Colonic mucosa (tissue), 4 donors: ENCODE measurements at regions not wholly inside any gene's neighbourhood (a gene's known extent, or its start where the extent isn't known, plus 50 kb on each side); places are given as distances from the start of the nearest gene placed in this dataset.

ENCODE experiments used
- DNase-seq: peaks from one replicate; pipeline ENCODE4 v3.0.0-alpha.2; 2020
- H3K27ac ChIP-seq: fragments of 200-600 bp; one replicate; pipeline ENCODE4 v1.8.0; 2021
- H3K27me3 ChIP-seq: fragments of 200-600 bp; one replicate; pipeline ENCODE4 v1.8.0; 2021
- H3K36me3 ChIP-seq: fragments of 200-600 bp; one replicate; pipeline ENCODE4 v1.8.0; 2021
- H3K4me1 ChIP-seq: fragments of 200-600 bp; one replicate; pipeline ENCODE4 v1.8.0; 2021; ENCODE audit warnings: mild to moderate bottlenecking
- H3K4me3 ChIP-seq: fragments of 200-600 bp; one replicate; pipeline ENCODE4 v1.8.0; 2021
- H3K9ac ChIP-seq, 2 donors: one replicate each; pipeline ENCODE4 v1.7.0; 2013; ENCODE audit warnings: control low read depth in 2 of 2, low read depth in 2 of 2, low read length in 2 of 2
- H3K9me3 ChIP-seq: fragments of 200-600 bp; one replicate; pipeline ENCODE4 v1.8.0; 2021
- intact Hi-C: fragments of 100-400 bp; cut with DNase I; formaldehyde crosslinking; loops from one replicate; pipeline ENCODE4 v1.14.1; 2022
- TF ChIP-seq, protein P1 (sequence below): fragments of 200-600 bp; IDR thresholded peaks from one replicate; pipeline ENCODE4 v1.8.0; 2022; ENCODE audit warnings: antibody characterized with exemption, mild to moderate bottlenecking
- donor health status: healthy.
- donor health status: DM: no; HTN: no; CAD: no.
- donor health status: DM: no; HTN: no; CAD: no.

DNA sequence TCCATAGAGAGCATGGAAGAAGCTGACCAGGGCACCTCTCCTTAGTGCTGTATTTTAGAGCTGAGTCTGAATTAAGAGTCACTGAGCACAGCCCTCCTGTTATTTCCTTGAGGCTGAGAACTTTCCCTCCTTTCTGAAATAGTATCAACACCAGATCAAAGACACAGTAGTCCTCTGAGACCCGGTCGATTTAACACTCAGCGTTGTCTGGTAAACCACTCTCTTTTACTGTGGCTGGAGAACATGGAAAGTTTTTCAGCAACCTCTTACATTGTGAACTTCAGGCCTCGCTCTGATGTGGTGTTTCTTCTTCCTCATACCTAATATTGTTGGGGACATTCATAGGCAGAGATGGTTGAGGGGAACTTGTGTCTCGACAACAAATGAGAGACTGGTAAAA is 202.0 kb upstream of the MTPN start:
- Histone ChIP-seq H3K27me3 (no peaks in the 10 kb centered on the region), H3K9ac (no peak overlapping the region)

DNA sequence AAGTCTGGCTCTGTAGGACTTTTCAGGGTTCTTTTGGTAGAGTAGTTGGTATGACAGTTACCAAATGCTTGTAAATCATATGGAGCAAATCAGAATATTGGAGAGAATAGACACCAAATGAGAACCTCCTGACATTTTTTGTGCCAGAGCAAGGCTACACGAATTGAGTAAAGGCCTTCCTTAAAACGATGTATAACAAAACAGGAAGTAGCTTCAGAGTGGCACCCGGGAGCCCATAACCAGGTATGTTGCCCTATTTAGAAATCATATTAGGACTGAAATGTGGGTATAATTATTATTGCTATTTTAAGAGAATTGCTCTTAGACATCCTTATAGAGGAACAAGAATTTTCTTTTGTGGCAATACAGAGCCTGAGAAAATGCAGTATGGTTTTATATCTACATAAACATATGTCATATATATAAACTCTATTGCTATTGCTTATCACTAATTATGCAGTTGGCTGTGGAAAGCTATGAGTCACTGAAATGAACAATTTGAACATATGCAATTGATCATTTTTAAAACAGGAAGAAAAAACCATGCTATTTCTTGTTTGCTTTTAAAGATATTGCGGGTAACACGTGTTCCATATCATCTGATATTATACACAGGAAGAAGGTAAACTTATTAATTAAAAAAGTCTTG is 197.4 kb upstream of the MTPN start:
- H3K4me3 ChIP-seq: no peak overlapping the region
- TF ChIP-seq, protein P1, sequence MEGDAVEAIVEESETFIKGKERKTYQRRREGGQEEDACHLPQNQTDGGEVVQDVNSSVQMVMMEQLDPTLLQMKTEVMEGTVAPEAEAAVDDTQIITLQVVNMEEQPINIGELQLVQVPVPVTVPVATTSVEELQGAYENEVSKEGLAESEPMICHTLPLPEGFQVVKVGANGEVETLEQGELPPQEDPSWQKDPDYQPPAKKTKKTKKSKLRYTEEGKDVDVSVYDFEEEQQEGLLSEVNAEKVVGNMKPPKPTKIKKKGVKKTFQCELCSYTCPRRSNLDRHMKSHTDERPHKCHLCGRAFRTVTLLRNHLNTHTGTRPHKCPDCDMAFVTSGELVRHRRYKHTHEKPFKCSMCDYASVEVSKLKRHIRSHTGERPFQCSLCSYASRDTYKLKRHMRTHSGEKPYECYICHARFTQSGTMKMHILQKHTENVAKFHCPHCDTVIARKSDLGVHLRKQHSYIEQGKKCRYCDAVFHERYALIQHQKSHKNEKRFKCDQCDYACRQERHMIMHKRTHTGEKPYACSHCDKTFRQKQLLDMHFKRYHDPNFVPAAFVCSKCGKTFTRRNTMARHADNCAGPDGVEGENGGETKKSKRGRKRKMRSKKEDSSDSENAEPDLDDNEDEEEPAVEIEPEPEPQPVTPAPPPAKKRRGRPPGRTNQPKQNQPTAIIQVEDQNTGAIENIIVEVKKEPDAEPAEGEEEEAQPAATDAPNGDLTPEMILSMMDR: no peak
- no peak overlapping the region for H3K9ac ChIP-seq

More for the DNA sequence above, 202.0 kb upstream of the MTPN start:
- no peak overlapping the region for H3K4me3 ChIP-seq
- H3K36me3 ChIP-seq: no peaks in the 10 kb centered on the region
- intact Hi-C loops: no loop called here
- H3K27ac ChIP-seq: no peak overlapping the region
- no peak for DNase-seq
- H3K4me1 ChIP-seq: no peaks in the 10 kb centered on the region
- TF ChIP-seq, protein P1: no peak
- H3K9me3 ChIP-seq: no peaks in the 10 kb centered on the region

DNA sequence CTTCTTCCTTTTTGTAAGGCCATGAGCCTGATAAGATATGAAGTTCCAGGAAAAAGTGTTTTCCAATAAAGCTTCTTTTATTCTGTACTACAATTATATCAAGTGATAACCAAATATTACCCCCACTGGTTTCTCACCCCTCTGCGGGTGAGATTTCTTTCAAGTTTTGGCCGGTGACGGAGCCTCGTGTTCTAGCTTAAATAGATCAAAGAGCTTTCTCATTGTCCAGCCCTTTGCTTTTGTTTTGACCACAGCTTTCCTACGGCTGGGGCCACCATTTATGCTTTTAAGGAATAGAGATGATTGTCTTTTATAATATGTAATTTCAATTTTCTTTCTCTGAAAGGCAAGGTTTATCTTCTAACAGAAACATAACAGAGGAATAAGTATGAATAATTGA is 196.7 kb upstream of the MTPN start:
- no peak overlapping the region for H3K27ac ChIP-seq
- H3K36me3 ChIP-seq: no peaks in the 10 kb centered on the region
- no peaks in the 10 kb centered on the region for H3K4me1 ChIP-seq
- H3K4me3 ChIP-seq: no peak overlapping the region
- H3K9ac ChIP-seq: no peak overlapping the region
- DNase-seq: no peak
- no peaks in the 10 kb centered on the region for H3K27me3 ChIP-seq
- H3K9me3 ChIP-seq: no peaks in the 10 kb centered on the region
- intact Hi-C loops: no loop called here
- TF ChIP-seq, protein P1: no peak

More for the DNA sequence above, 197.4 kb upstream of the MTPN start:
- no peaks in the 10 kb centered on the region for H3K4me1 ChIP-seq
- H3K9me3 ChIP-seq: no peaks in the 10 kb centered on the region
- intact Hi-C loops: no loop called here
- H3K36me3 ChIP-seq: no peaks in the 10 kb centered on the region
- DNase-seq: no peak
- no peak overlapping the region for H3K27ac ChIP-seq
- H3K27me3 ChIP-seq: no peaks in the 10 kb centered on the region

DNA sequence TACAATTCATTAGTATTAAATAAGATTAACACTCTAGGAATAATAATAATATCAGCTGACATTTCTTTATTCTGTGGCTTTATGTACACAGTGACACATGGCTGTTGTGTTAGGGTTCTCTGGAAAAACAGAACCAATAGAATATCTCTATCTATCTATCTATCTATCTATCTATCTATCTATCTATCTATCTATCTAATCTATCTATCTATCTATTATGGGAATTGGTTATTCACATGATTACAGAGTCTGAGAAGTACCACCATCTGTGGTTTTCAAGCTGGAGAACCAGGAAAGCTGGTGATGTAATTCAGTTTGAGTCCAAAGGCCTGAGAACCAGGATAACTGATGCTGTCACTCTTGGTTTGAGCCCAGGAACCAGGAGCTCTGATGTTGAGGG is 194.1 kb upstream of the MTPN start:
- no peak for DNase-seq
- Histone ChIP-seq H3K9ac (no peak overlapping the region), H3K4me3 (no peak overlapping the region), H3K27me3 (no peaks in the 10 kb centered on the region), H3K9me3 (no peaks in the 10 kb centered on the region), H3K4me1 (no peaks in the 10 kb centered on the region), H3K27ac (no peak overlapping the region), H3K36me3 (no peaks in the 10 kb centered on the region)
- intact Hi-C loops: no loop called here
- TF ChIP-seq, protein P1: no peak

DNA sequence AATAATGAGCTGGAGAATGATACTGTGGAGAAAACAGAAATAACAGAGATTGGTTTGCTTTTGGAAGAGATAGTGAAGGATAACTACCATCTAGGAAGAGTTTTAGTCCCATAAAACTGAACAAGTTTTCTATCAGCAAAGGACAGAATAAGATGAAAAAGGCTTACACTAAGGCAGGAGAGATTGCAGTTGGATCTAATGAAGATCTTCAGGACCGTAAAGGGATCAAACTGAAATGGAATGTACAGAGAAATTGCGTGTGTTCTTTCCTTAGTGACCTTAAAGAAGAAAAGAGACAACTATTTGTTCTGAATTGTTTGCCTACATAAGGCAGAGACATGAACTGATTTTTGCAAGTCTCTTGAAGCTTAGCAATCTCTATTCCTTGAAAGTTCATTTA is 191.7 kb upstream of the MTPN start:
- TF ChIP-seq, protein P1: no peak
- H3K27me3 ChIP-seq: no peaks in the 10 kb centered on the region
- H3K9me3 ChIP-seq: no peaks in the 10 kb centered on the region
- H3K9ac ChIP-seq: no peak overlapping the region
- no peak for DNase-seq
- intact Hi-C loops: no loop called here
- H3K4me1 ChIP-seq: no peaks in the 10 kb centered on the region
- no peaks in the 10 kb centered on the region for H3K36me3 ChIP-seq
- no peak overlapping the region for H3K4me3 ChIP-seq
- no peak overlapping the region for H3K27ac ChIP-seq
